ENCODE measurements at regions not wholly inside any gene's neighbourhood (a gene's known extent, or its start where the extent isn't known, plus 50 kb on each side); places are given as distances from the start of the nearest gene placed in this dataset.

GRCh38 chr10:52540479-52540984, 226.5 kb downstream of the DKK1 start:
- TF ChIP-seq CTCF (IDR thresholded peaks at IDR 0.05 in 4 of 5, conservative IDR thresholded peaks at IDR 0.05 in 1 of 5) (no peak), POLR2A (IDR thresholded peaks at IDR 0.05) (no peak)
